T-helper 2 cell treated with Interferon-gamma antibody and Interleukin-4, amounts not matched to agents 100 ng/mL and 5 ng/mL, for 36 hours (primary cell): ENCODE measurements at regions not wholly inside any gene's neighbourhood (a gene's known extent, or its start where the extent isn't known, plus 50 kb on each side); places are given as distances from the start of the nearest gene placed in this dataset.
"Not testable (repeated sequence)": the region's sequence is repeated elsewhere in the genome, so short reads cannot be mapped to it uniquely, and the experiment has no call there.

Experiments used
- intact Hi-C: fragments of 100-400 bp; cut with micrococcal nuclease; formaldehyde crosslinking; loops from one replicate; pipeline ENCODE4 v1.15.1; 2023

DNA sequence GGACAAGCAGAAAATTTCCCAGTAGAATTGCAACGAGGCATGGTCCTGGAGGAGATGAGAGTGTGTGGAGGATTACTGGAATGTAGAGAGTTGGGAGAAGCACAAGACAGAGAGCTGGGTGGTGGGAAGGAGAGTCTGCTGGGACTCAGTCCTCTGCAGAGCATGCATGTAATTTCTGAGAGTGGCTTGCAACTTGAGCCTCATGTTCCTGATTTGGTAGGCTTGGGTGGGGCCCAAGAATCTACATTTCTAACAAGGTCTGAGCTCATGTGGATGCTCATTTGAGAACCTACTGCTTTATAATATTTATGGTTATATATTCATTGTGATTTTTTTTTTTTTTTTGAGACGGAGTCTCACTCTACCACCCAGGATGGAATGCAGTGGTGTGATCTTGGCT lies 317.9 kb upstream of the COBL start:
- intact Hi-C loops: no loop called here

DNA sequence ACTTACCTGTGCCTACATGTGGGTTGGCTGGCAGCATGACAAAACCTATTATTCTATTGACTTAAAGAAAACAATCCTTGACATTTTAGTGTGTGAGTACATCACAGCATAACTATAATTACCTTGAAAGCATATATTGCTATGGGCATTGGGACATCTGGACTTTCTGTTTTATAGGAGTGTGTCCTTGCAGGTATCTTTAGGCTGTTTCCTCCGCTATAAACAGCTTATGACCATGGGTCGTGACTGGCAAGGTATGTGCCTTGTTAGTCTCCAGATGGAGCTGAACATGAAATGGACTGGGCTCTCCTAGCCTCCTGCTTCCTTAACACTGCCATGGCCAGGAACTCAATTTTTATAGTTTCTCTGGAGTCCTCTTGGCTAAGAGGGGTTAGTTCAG lies 317.4 kb upstream of the COBL start:
- intact Hi-C loops: no loop called here

DNA sequence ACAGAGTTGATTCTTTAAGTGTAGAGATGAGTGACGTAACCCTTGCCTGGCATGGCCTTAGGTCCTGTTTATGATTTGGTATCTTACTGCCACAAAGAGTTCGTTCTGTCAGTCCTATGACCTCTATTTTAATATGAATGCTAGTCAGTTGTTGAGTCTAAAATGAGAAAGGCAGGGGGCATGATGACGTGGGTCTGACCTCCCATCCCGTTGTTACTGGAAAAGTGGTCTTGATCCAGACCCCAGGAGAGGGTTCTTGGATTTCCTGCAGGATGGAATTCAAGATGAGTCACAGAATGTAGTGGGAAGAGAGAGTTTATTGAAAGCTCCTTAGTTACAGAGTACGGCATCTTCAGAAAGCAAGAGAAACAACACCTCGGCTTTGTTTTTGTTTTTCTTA lies 317.0 kb upstream of the COBL start:
- intact Hi-C loops: no loop called here

DNA sequence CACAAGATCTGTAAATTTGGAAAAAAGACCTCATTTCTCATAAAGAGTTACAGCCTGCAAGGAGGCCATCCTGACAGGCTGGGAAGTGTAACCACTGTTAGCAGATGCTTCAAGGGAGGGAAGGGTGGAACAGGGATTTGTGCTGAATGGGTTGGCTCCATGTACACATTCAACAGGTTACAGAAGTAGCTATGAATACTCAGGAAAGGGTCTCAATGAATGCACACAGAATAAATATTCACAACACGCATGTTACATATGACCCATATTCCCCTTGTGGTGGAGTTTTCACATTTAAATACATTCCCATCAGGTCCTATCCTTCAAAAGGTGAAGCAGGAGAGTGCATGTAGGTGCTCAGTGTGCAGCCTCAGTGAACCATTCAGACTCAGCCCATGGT lies 316.4 kb upstream of the COBL start:
- intact Hi-C loops: no loop called here

DNA sequence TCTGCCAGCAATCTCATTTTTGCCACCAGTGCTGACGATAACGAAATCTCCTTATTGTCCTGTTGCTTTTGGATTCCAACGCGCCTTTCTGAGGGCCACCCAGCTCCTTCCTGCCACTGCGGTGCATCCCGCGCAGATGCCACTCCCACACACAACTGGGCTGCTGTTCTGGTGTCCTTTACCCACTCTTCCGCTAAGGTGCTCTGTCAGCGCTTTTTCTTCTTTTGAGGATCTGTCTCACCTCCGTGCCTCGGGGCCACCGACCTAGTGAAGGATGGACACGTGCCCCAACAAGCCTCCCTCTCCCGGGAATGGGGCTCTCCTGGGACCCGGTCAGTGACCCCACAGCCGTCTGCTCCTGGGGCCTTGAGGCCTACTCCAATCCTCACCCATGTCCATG lies 314.3 kb upstream of the COBL start:
- intact Hi-C loops: no loop called here

DNA sequence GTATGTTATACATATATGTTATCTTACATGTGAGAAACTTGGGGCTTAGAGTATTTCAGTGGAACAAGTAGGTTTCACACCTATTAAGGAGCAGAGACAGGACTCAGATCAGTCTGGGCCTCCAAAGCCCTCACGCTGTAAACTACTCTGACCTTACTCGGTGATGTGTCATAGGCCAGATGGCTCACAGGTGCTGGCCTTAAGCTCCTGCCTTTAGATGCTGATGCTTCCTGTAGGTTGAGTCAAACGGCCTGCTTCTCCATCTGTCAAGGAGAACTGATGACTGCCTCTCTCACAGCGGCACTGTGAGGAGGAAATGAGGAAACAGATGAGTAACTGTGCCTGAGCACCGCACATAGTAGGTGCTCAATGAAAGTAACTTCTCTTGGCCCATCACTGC lies 312.6 kb upstream of the COBL start:
- intact Hi-C loops: no loop called here

DNA sequence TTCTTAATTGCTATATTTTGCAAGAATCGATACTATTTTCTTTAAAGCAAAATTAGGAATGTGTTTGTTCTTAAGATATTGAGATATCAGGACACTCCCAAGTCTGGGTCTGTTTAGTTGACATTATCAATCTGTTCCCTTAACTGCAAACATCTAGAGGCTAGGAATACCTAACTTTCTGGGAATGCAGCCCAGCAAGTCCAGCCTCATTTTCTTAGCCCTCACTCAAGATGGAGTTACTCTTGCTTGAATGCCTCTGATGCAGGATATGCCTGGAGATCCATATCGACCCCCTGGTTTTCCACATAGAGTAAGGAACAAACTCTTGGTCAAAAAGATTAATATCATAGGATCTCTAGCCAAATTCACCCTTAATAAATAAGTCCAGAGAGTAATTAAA lies 305.3 kb upstream of the COBL start:
- intact Hi-C loops: no loop called here

DNA sequence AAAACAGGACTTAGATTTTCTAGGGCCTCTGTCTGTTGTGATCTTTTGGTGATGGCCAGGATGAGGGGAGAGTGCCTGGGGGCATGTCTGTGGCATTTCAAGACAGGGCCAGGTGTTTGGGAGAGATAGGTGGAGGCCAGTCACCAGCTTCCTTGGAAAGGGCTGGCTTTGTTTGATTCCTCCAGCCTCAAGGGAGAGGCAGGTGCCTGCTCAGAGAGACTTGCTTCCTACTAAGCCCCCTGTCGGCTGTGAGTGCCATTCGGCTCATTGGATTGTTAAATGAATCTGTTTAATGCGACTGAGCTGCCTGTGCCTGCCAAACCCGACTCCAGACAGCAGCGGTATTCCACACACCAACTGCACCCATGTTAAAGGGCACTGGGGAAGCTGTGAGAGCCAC lies 304.1 kb upstream of the COBL start:
- intact Hi-C loops: no loop called here

DNA sequence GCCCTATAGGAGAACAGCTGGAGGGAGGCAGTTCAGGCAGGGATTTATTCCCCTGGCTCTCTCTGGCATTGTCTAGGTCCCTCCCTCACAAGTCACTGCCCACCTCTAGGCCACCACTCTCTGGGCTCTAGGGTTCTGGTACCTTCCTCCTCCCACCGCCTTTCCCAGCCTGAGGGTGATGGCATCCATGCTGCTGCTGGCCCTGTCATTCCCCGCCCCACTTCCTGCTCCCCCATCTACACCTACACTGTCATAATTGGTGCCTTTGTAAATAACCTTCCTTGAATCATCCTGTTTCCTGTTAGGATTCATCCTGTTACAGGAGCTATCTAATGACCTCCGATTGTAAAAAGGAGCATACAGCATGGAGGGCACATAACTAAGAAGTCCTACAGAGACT lies 303.3 kb upstream of the COBL start:
- intact Hi-C loops: no loop called here

DNA sequence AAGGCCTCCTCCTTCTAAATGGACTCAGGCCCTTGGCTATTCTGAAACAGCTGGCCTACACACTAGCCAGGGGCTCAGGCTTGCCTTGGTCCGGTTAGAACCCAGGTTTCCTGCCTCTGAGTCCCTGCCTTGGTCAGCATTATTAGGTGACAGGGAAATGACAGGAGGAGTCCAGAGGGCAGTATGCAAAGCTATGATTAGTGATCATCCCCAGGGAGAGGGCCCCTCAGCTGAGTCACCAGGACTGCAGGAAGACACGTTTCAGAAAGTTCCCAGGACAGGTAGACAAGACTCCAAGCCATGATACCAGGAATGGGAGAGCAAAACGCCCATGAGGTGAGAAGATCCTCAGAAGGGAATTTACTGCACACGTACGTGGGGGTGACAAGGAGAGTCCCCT lies 301.1 kb upstream of the COBL start:
- intact Hi-C loops: no loop called here

DNA sequence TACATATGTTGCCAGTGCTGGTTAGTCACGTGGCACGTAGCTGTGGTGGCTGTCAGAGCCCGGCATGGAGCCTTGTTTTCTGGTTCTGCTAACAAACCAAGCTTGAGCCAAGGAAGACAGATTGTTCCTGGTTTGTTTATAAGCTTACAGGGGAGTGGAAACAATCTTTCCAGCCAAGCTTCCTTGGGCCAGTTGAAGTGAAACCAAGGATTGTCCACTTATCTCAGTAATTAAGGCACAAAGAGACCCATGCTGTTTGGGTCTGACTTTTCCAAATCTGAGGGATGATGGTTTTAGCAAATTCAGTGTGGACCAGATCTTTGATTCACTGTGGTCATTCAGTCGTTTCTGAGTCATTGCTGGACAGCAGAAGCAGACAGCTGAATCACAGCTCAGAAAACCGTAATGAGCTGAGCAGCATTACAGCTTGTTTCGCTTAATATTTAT lies 297.3 kb upstream of the COBL start:
- intact Hi-C loops: no loop called here

DNA sequence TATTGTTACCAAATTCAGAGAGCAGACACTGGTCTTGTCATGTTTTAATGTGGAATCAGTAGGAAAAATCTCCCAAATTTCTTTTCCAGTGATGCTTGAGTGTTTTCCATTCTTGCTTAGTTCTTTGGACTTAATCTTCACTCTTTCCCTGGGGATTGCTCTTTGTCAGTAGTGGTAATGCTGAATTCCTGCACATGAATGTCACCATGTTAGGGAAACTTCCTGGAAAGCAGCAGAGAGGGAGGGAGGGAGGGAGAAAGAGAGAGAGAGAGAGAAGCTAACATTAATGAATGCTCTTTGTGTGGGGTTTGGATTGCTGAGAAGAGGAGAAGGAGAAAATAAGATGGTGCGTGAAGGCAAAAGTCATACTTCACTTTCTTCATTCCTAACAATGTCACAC lies 295.3 kb upstream of the COBL start:
- intact Hi-C loops: no loop called here

DNA sequence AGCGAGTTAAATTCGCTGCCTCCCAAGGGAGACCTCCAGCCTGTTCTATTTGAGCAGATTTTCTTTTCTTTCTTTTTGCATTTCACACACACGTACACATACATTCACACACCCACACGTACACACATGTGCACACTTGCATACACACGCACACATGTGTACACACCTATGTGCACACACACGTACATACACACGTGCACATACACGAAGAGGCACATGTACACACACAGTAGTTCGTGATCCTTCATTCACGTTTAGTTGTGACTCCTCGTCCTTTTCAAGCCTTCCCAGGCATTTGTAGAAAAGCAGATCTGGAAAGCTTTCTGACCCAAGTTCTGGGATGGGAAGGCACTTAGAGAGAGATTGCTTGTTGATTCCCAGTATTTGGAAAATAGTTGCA lies 290.8 kb upstream of the COBL start:
- intact Hi-C loops: no loop called here

DNA sequence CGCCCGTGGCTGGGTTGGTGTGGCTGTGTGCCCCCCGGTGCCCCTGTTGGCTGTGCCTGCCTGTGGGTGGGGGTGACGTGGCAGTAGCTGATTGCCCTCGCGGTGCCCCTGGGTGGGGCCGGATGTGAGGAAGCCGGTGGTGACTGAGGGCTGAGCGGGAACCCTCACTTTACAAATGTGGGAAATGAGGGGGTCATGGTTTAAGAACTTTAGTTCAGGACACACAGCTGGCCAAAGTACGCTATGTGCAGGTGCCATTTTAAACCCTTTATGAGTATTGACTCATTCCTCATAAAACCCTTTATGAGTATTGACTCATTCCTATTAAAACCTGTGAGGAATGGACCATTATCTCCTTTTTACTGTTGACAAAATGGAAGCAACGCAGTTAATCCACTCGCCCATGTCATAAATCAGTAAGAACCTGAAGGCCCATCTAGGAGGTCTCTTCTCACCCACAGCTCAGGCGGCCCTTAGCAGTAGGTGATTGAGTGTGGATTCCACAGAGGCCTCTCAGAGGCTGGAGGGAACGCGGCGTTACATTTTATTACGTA lies 290.1 kb upstream of the COBL start:
- intact Hi-C loops: no loop called here

DNA sequence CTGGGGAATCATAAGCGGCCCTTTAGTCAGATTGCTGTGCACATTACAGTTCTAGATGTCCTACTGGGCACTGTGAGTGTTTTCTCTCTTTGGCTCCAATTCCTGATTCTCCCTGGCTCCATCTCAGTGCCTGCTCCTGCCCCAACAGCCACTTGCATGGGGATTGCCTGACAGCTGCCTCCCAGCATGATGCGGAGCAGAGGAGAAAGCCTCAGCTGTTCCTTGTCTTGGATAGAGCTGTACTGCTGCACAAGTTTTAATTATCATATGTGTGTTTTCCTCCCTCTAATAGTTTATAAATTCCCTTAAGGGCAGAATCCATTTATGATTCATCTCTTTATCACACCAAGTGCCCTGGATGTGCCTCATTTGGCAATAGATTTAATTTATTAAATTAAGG lies 285.8 kb upstream of the COBL start:
- intact Hi-C loops: no loop called here

DNA sequence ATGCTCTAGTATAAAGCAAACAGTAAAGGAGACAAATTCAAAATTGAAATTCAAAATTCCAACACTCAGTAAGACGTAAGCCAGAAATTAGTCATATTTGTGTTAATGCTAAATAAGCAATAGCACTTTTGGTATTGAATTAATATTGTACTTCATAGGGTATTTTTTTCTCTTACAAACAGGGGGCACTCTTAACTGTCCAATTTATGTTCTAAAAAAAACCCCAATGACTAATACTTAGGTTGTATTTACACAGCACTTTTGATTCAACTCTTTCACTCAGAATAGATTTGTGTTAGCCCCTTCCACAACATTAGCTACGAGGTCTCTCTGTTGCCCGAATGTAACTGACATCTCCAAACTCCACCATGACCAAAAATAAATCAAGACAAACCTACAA lies 284.9 kb upstream of the COBL start:
- intact Hi-C loops: no loop called here

DNA sequence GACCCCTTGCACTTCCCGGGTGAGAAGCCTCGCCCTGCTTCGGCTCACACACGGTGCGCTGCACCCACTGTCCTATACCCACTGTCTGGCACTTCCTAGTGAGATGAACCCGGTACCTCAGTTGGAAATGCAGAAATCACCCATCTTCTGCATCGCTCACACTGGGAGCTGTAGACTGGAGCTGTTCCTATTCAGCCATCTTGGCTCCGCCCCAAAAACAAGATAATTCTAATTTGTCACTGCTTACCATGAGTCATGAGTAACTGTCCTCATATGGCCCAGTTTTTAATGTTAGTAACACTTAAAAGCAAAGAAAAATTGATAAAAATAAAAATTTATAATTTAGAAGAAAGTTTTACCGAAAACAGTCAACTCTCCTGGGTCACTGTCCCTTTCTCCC lies 283.3 kb upstream of the COBL start:
- intact Hi-C loops: not testable (repeated sequence)

DNA sequence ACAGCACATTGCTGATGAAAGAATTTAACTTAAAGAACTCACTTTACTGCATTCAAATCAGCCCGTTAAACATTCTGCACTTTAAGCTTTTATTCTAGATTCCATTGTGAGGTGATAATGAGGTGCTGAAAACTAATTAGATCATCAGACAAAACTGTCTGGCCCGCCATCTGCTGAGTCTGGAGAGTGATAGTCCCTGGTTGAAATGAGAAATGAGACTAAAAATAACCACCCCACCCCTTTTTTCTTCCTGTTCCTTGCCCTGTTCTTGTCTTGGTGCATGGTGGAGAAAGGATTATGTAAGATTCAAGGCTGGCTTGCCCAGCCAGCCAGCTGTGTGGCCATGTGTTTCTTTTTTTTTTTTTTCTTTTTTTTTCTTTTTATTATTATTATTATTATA lies 277.0 kb upstream of the COBL start:
- intact Hi-C loops: no loop called here

DNA sequence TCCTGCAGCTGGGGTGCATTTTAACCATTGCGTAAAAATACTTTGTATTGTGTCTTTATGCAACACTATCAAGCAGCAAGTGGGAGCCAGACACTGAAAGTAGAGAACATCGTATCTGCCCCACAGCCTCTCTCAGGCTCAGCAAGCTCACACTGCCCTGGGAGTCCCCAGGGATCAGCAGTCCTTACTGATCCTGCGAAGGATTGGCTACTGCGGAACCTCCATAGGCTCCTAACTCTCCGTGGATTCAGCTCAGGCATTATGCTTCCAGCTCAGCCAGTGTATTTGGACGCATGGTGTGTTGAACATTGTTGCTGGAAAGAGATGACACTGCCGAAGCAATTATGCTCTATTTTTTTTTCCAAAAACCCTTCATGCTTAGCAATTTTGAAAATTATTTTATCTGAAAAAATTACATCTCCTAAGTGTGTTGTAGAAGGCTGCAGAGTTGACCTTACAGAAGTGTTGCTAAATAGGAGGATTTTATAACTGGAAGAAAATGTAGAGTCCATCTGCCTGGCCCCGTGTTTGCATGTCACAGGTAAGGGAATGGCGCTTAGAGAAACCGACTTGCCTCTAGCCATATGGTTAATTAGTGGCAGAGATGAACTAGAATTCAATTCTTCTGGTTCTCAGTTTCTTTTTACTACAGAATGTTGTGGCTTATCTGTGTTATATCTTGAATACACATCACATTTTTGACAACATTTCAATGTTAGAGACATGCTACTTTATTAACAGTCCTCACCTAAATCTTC lies 276.4 kb upstream of the COBL start:
- intact Hi-C loops: no loop called here

DNA sequence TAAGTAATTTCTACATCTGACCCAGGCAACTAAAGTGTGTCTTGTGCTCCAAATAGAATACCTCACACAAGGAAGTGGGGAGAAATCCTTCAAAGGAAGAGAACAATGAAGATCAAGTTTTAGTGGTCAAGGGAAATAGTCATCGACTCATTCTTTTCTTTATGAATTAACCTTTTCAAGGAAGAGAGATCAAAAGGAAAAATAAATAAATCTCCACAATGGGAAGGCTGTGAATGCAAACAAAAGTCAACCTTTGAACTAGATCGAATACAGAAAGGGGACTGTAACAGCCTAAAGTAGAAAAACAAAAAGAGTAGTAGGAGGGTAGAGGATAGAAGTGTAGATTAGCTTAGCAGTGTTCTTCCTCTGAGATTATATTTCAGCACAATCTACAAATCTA lies 274.6 kb upstream of the COBL start:
- intact Hi-C loops: no loop called here

DNA sequence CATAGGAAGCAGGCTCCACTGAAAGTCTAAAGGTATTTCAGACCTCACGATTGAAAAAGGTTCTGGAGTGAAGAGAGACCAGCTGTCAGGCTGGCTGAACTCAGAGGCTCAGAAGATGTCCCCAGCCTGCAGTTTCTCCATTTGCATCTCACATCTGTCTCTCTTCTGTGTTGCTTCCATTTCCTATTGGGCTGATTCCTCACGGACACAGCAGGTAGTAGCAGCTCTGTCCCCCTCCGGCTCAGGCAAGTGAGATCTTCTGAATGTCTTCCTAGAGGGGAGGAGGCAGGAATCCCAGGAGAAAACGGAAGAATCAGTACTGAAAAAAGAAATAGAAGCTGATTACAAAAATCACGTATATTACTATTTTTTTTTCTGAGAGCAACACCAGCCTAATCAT lies 274.1 kb upstream of the COBL start:
- intact Hi-C loops: no loop called here

DNA sequence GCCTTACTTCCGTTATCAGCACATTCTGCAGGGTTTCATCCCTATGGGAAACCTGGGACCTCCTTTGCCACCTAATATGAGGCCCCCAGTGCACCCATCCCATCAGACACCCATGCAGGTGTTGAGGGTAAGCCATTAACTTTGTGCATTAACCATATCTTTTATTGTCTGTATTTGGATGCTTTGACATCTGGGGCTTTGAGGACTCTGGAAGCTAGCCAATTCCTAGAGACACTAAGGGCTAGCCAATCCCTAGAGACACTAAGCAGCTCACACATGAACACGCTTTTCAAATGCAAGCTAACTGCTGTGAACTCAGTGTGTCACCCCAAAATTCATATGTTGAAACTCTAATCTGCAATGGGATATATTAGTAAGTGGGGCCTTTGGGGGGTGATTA lies 272.5 kb upstream of the COBL start:
- intact Hi-C loops: no loop called here

DNA sequence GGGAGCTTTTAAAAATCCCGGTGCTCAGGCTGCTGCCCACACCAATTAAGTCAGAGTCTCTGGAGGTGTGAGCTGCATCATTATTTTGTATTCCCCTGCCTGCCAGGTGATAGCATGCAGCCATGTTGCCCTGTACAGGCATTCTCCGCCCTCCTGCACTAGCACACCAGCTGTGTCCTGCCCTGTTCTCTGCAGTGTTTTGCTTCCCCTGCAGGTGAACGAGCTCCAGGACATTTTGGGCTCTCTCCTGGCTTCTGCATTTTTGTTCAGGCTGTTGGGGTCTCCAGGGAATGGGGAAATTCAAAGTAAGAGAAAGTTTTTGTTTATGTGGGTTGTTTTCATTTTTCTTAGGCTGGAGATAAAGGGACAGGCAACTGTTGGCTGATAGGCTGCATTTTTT lies 271.0 kb upstream of the COBL start:
- intact Hi-C loops: no loop called here

DNA sequence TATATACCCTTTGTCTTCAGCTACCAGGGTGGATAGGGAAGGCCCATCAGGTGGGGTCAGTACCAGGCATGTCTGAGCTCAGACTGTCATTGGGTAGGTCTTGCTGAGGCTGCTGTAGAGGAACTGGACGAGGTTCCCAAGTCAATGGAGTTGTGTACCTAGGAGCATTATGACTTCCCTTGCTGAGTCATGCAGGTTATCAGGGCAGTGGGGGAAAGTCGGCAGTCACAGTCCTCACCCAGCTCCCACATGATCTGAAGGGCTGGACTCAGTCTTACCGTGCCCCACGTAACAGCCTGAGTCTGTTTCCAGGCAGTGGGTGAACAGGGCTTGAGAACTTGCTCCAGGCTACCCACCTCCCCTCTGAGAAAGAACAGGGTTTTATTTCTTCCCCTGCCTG lies 260.8 kb upstream of the COBL start:
- intact Hi-C loops: no loop called here
